NCI-H1092 treated with DMSO at 0.1 percent for 48 hours (cell line): ENCODE measurements at regions not wholly inside any gene's neighbourhood (a gene's known extent, or its start where the extent isn't known, plus 50 kb on each side); places are given as distances from the start of the nearest gene placed in this dataset.

Source experiments
- DNase-seq: peaks from one replicate; lab custom pipeline; 2025; lab: John Stamatoyannopoulos, UW

DNA sequence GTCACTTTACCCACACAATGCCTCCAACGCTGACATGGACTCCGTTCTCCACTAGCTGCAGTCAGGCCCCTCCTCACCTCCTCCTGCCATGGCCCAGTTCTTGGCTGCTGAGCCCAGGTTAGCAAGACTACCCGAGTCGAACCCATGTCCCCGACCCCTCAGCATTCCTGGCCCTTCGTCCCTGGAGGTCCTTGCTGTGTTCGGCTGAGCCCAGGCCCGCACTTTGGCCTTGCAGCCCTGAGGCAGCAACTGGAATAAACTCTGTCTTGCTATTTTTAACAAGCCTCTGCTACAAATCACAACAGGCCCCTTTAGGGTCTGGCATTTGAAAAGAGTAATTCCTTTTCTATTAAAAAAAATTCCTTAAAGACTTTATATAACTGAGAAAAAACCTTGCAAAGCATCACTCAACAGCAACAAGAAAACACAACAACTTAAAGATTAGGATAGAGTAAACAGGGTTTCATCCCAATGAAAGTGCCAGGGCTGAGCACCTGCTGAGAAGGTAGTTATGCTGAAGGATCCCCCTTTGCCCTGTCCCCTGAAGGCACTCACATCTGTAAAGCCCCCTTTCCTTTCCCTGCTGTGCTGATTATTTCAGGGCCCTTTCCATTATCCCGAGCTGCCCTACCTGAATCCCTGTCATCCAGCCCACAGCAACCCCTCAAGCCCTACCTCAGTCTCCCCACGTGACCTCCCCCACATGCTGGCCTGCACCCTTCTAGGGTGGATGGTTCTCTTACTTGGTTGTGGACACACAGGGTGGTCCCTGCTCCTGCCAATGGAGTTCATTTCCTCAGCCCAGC is 120.0 kb upstream of the SNTG2 start:
- no peak for DNase-seq

DNA sequence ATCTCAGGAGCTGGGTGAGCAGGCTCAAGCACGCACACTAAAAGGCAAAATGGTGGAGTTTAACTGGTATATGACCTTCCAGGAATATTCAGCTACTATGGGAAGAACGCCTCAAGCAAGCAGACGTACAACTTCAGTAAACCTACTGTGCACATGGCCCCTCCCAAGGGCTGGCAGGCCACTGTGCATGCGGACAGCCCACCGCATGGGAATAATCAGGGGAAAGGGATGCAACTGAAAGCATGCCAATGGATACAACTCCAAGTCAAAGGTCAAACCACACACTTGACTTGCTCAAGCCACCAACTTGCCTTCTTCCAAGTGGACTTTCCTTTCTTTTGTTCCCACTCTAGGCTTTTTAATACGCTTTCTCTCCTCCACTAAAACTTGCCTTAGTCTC is 121.6 kb upstream of the SNTG2 start:
- no peak for DNase-seq

DNA sequence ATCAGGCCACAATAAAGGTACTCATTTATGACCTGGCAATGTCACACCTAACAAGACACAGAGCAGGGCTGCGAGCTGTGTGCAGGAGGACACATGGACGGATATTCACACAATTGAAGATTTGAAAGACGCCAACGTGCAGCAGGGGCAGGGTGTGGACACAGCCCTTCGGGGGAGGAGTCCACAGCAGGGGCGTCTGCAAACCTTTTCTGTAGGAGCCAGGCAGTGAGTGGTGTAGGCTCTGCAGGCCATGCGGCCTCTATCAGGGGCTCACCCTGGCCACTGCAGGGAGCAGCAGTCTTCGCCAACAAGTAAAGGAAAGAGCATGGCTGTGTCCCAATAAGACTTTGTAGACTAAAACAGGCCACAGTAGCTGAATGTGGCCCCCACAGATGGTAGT is 125.7 kb upstream of the SNTG2 start:
- DNase-seq: no peak

DNA sequence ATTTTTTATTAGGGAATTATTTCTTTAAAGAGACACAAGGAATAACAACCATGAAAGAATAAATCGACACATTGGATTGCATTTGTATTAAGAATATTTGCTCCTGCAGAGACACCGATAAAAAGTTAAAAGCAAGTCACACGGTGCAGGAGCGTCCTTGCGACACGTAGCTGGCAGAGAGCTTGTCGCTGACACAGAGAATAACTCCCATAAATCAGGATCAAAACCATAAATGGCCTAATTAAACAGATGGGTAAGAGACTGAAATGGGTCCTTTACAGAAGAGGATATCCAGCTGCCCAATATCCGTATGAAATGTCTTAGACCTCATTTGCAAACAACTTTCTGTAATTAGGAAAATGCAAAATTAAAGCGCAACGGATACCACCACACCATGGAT is 126.1 kb upstream of the SNTG2 start:
- DNase-seq: no peak

DNA sequence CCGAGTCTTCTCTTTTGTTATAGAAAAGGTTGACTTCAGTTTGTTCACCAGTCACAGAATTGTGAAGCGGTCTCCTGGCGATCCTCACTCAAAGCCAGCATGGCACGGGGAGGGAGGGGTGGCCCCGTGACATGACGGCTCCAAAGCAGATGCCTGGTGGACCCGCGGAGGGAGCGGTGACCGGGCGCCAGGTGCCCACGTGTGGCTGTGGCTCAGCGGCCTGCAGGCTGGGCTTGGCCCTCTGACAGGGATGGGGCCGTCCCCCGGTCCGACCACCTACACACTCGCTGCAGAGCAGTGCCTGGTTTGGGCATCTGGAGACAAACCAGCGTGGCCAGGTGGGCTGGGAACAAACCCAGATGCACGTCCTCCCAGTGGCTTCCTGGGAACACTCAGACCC is 129.1 kb upstream of the SNTG2 start:
- DNase-seq: no peak

DNA sequence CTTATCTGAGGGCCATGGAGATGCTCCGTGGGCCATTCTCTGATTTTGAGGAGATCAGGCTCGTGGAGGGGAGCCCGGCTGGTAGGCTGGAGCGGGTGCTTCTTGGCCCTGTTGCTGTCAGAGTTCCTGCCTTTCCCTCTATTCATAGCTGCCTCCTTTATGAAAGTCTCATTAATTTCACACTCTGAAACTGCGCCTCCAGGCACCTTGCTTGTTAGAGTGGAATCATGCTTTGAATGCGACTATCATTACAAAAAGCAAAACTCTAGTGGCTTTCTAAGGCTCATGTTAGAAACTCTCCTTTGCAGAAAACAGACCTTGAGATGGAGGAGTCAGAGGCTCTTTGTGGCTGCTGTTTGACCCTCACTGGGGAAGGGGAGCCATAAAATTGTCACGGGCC is 131.0 kb upstream of the SNTG2 start:
- no peak for DNase-seq

DNA sequence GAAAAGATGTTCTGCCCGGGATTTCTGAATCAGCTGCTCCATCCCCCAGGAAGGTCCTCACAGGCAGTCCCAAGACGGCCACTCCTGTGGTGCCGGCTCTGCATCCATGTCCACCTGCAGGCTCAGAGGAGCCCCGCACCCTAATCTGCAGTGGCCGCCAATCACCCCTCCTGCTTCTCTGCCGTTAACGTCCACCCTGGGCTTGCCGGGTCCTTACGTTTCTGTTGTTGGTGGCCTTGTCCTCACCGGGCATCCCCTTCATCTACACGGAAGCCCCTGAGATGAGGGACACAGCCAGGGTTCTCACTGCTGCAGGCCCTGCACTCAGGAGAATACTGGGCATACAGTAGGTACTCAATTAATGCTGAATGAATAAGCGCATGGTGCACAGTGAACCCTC is 131.5 kb upstream of the SNTG2 start:
- no peak for DNase-seq

DNA sequence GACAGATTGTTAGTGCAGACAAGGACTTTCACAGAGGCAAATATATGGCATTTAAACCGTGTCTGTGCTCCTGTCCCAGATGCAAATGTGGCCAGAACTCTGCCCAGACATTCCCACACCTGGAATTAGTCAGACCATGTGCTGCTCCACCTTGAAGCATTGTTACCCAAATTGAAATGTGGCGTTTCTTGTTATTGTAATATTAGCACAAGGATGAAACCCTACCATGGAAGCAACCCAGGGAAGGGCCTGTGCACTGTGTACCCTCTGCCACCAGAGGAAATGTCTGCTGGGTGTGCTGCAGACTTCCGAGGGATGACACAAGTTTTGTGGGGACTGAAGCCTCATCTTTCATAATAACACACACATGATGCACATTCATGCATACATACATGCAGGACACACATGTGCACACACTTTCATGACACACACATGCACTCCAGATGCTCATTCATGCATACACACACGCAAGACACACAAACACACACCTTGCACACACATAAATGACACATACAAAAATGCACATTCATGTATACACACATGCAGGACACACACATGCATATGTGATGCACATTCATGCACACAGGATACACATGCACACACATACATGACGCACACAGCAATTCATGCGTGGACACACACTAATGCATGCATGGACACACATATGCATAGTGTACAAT is 133.2 kb upstream of the SNTG2 start:
- no peak for DNase-seq

DNA sequence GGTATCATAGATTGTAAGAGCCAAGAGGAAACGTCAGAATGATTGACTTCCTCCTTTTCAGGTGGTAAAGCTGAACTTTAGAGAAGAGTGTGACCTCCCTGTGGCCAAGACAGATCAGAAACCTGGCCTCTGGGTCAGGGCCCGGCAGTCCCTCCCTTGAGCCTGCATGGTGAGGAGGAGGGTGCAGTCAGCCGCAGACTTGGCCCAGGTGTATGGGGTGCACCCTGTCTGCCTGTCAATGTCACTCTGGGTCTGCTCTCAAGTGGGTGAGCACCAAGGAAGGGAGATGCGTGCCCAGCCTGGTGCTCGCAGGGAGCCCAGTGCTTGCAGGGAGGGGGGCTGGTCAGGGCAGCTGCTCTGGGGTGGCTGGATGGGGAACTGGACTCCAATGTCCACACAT is 134.4 kb upstream of the SNTG2 start:
- no peak for DNase-seq

DNA sequence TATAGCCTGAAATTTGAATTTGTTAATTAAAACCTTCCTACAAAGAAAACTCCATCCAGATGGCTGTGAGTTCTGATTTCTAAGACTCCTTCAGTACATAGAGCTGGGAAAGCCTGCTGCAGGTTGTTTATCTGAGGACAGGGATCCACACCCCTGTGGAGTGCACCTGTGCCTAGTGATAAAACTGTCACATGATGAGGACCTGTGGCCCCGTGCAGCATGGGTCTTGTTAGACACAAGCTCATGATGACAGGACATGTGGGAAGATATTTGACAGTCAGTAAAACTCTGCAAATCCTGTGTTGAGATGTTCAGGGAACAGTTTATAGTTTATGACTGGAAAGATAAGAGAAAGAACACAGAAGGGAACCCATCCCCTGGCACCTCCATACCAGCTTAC is 133.2 kb upstream of the TMEM18 start:
- no peak for DNase-seq

DNA sequence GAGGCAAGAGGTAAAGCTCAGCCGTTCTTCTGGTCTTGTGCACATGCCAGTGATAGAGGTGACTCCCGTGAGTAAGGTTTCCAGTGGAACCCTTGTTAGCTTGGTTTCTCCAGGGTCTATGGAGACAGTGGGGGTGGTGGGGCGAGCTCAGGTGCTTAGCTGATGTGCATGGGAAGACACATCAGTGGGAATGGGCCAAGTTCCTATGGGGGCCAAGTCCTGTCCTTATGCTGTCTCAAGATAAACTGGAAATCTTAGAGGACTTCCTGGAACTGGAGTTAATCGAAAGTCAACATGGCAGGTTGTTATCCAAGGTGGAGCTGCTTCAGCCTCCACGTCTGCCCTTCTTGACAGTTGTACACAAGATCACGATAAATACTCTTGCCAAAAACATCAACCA is 130.1 kb upstream of the TMEM18 start:
- no peak for DNase-seq

DNA sequence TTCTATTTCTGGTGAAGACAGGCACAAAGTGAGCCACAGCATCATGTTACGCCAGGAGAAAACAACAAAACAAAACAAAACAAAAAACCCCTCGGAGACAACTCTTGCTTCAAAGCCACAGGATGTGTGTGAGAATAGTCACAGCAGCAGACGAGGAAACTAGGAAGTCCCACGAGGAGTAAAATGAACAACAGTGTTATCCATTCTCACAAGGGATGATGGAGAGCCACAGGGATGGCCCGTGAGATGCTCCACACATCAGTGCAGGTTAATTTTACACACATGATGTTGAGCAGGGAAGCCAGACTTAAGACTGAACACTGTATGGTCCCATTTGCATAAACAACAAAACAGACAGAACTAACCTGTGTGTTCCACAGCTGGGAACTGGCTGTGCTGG is 128.5 kb upstream of the TMEM18 start:
- no peak for DNase-seq

DNA sequence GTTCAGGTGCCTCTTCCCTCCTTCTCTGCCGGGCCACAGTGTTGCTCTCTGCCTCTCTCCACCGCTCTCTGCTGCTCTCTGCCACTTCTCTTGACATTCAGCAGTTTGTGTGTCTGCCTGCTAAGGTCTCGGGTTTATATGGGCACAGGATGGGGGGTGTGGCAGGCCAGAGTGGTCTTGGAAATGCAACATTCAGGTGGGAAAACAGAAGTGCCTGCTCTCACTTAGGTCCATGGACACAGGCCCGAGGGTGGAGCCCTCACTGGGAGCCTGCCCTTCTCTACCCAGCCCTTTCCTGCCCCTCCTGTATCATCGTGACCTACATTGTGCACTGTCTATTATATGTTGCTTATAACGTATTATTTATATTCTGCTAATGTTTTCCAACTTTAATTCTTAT is 120.8 kb upstream of the TMEM18 start:
- no peak for DNase-seq

DNA sequence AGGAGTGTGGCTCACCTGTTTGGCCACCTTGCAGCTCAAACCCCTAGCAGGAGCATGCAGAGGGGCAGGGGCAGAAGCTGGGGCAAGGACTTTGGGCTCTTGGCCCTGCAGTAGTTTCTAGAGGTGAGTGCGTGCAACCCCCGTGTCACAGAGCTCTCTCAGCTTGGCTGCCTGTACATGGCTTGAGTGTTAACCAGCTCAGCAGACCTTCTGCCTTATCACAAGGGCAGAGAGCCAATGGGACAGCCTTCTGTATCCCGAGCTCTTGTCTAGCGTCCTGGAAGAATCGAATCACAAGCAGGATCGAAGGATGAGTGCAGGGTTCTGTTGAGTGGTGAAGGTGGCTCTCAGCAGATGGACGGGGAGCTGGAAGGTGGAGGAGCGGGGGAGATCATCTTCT is 120.3 kb upstream of the TMEM18 start:
- no peak for DNase-seq

DNA sequence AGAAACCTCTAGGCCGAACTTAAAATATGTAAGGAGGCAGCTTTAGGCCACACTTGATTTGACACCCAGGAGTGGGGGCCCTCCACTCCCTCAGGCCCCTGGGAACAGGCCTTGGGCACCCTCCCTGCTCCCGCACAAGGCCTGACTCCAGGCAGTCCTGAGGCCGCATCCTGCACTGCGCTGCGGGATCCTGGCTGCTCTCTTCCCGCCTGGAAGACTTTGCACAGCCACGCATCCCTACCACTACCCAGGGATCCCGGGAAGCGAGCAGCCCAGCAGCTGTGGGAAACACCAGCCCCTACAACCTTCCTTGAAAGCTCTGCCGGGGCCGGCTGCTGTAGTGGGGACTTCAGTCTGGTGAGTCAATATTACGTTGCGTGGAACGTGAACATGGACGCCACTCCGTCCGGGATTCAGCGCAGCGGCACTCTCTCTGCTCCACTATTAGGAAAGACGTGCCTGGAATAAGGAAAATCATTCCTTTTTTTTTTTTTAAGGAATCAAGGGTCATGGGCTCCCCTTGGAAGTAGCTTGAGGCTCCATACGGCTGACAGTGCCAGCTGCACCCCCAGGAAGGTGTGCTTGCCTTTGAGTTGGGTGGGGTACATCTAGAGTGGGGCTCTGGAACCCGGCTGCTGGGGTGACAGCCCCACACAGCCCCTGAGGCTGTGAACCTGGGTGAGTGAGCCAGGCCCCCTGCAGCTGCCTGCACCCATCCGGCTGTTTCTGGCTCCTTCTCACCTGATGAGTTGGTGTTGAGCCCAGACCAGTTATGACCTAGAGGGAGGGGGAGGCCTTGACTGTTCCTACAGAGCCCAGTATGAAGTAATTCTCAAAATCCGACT is 119.2 kb upstream of the TMEM18 start:
- no peak for DNase-seq

DNA sequence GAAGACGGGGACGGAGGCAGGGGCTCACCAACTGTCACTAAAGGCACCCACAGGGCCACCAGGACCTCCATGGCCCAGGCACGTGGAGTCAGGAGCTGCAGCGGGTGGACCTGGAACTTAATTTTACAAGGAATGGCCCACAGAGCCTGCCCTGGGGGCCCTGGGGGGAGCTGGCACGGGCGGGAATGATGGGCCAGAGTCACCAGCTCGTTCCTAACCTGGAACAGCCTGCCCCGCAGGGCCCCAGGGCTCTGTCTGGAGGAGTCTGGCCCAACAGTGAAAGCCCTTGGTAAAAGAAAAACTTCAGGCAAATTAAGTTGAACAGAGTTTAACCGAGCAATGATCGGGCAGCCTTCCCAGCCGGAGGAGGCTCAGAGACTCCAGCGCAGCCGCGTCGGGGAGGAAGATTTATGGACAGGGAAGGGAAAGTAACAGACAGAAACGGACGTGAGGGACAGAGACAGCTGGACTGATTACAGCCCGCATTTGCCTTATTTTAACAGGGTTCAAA is 118.4 kb upstream of the TMEM18 start:
- no peak for DNase-seq

DNA sequence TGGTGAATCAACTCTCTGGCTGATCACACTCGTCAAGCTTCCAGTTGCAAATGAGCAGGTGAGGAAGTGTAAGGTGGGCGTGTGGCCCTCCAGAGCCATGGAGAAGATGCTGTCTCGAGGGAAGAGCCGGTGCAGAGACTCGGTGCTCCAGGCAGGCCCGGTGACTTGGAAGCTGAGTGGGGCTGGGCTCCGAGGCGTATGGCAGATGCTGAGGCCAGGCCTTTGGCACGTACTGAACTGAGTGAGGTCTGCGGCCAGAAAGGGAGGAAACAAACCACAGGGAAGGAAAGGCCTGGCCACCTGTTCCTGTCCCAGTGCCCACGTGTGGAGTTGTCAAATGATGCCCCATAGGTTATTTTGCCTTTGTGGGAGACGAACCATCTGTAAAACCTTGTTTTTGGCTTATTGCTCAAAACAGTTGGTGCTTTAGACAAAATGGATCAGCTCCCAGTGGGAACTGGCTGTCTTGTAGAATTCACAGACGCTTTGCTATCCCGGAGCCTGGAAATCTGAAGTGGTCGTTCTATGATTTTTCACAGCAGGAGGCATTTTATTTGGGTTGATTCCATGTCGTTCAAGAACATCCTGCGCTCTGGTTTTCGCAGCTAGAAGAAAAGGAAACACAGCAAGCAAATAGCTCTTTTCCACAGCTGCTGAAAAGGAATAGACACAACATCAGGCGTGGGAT is 117.5 kb upstream of the TMEM18 start:
- DNase-seq: no peak

DNA sequence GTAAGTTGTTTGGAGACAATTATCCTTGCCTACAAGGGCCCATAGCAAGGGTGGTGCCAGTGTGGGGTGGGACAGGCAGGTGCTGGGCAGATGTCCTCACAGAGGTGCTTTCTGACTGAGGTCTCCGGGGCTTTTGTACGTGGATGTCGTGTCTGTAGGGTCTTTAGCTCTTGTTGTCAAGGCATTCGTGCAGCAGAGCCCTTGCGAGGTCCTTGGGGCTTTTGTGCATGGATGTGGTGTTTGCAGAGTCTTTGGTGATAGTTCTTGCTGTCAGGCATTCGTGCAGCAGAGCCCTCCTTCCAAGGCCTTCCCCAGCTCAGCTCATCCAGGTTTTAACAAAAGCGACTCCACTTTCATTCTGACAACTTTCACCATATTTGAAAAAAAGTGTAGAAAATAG is 116.0 kb upstream of the TMEM18 start:
- no peak for DNase-seq

DNA sequence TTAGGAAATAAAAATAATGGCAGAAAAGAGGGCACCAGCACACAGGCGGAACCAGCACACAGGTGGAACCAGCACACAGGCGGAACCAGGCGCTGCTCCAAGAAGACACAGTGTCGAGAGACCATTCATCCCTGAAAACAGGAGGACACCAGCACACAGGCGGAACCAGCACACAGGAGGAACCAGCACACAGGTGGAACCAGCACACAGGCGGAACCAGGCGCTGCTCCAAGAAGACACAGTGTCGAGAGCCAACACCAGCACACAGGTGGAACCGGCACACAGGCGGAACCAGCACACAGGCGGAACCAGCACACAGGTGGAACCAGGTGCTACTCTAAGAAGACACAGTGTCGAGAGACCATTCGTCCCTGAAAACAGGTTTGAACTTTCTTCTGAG is 115.5 kb upstream of the TMEM18 start:
- DNase-seq: no peak

DNA sequence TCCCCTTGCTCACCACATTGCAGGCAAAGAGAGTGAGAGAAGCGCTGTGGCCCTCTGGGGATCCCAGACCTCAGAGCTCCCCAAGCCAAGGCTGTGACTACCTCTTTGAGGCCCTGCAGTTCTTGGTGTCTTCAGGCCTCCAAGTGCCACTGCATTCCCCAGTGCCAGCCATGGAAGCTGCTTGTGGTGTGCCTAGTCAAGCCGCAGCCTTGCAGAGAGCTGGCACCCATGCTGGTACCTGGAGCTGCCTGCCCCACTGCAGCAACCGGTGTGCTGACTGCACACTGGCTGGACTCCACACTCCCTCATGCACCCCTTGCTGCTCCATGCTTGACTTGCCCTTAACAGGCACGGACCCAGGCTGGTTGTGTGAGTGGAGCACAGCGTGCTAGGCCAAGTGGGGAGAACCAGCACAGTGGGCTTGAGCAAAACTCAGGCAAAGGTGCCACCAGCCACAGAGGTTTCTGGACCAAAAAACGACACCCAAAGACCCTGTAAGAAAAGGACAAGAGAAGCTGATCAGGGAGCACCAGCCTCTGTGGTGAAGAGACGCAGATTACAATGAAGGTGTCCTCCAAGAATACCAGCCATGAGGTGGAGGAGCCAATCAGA is 113.5 kb upstream of the TMEM18 start:
- no peak for DNase-seq

DNA sequence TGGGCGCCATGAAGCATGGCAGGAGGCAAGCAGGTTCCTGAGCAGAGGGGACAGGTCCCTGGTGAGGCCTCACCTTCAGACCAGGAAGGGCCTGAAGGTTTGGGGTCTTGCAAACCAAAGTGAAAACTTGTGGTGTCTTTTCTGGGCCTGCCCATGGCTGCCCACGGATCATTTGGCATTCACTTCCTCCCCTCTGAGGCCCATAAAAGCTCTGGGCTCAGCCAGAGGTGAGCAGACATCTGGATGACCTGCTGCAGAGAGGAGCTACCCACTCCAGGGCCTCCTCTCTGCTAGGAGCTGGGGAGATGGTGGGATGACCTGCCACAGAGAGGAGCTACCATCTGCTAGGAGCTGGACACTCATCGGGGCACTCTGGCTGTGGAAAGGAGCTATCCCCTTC is 112.9 kb upstream of the TMEM18 start:
- no peak for DNase-seq

DNA sequence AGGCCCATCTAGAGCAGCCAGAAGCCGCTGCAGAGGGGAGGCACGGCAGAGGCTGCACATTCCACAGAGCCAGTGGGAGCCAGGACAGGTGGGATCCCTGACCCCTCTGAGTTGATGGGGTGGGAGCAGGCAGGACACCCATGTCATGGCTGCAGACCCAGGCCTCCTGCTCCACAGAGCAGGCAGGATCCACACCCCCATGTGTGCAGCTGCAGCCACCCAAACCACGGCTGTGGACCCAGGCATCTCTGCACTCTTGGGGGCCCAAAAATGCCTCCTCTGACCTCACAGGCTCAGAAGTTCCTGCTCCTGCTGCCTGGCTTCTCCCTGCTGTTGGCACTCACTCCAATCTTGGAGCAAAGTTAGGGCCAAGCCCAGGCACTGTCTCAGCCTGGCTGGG is 112.3 kb upstream of the TMEM18 start:
- no peak for DNase-seq
